IMR-90 (cell line): ENCODE measurements at regions not wholly inside any gene's neighbourhood (a gene's known extent, or its start where the extent isn't known, plus 50 kb on each side); places are given as distances from the start of the nearest gene placed in this dataset.
"Not testable (repeated sequence)": the region's sequence is repeated elsewhere in the genome, so short reads cannot be mapped to it uniquely, and the experiment has no call there.

Source experiments
- ATAC-seq: fragments of 200-7000 bp; cut with Tn5 transposase; 2 replicates; pipeline ENCODE4 v1.9.1; 2020; ENCODE audit warnings: low read depth, mild to moderate bottlenecking, moderate library complexity
- BruUV-seq: library from RNA; stranded (reverse); fragments of 400-500 nt; replicated peaks from 2 replicates; lab custom pipeline; 2021; lab: Mats Ljungman, UMichigan
- CTCF ChIA-PET: fragments of 300-600 bp; formaldehyde crosslinking; extraction: SDS; loops from one replicate; lab custom pipeline; 2021; ENCODE audit warnings: antibody characterized with exemption; lab: Yijun Ruan, JAX
- POLR2A ChIA-PET: fragments of 300-600 bp; sonication (Branson Sonifier 250); formaldehyde crosslinking; loops from one replicate; lab custom pipeline; 2022; ENCODE audit warnings: antibody characterized with exemption; ENCODE audit not compliant: unreplicated experiment; lab: Charles Lee
- DNase-seq: peaks from one replicate; pipeline ENCODE4 v3.0.0; 2013
- H2AFZ ChIP-seq: replicated peaks from 2 replicates; pipeline ENCODE3; 2013; ENCODE audit warnings: low read length, mild to moderate bottlenecking; ENCODE audit not compliant: poor library complexity
- H2AK5ac ChIP-seq: 2 replicates; pipeline ENCODE4 v1.6.1; 2013; ENCODE audit warnings: low read depth, low read length, inconsistent platforms
- H2AK9ac ChIP-seq: replicated peaks from 2 replicates; pipeline ENCODE3; 2013; ENCODE audit warnings: mild to moderate bottlenecking, low read depth, low read length, moderate library complexity; ENCODE audit not compliant: poor library complexity
- H2BK120ac ChIP-seq: 2 replicates; pipeline ENCODE4 v1.6.1; 2013; ENCODE audit warnings: low read depth, low read length, inconsistent platforms
- H2BK15ac ChIP-seq: 3 replicates; pipeline ENCODE4 v1.6.1; 2013; ENCODE audit warnings: low read depth, low read length, inconsistent platforms
- H2BK20ac ChIP-seq: 2 replicates; pipeline ENCODE4 v1.6.1; 2013; ENCODE audit warnings: low read depth, mild to moderate bottlenecking, inconsistent platforms, low read length, moderate library complexity
- H2BK5ac ChIP-seq: 2 replicates; pipeline ENCODE4 v1.6.1; 2013; ENCODE audit warnings: mild to moderate bottlenecking, low read depth, low read length, inconsistent platforms; ENCODE audit not compliant: poor library complexity, severe bottlenecking
- H3K14ac ChIP-seq: replicated peaks from 2 replicates; pipeline ENCODE4 v1.6.1; 2013; ENCODE audit warnings: low read depth, low read length, inconsistent platforms
- H3K18ac ChIP-seq: 2 replicates; pipeline ENCODE4 v1.6.1; 2013; ENCODE audit warnings: low read depth, low read length, control low read depth
- H3K23ac ChIP-seq: 2 replicates; pipeline ENCODE4 v1.6.1; 2013; ENCODE audit warnings: low read depth, low read length, inconsistent platforms
- H3K27ac ChIP-seq: 2 replicates; pipeline ENCODE4 v1.5.1; 2013; ENCODE audit warnings: mild to moderate bottlenecking, control low read depth, low read length; ENCODE audit not compliant: insufficient read depth
- H3K27me3 ChIP-seq: 2 replicates; pipeline ENCODE4 v1.6.1; 2013; ENCODE audit warnings: low read length; ENCODE audit not compliant: control insufficient read depth, insufficient read depth
- H3K36me3 ChIP-seq: 2 replicates; pipeline ENCODE4 v1.6.1; 2013; ENCODE audit warnings: low read length, mixed read lengths; ENCODE audit not compliant: control insufficient read depth, insufficient read depth
- H3K4ac ChIP-seq: 2 replicates; pipeline ENCODE4 v1.6.1; 2013; ENCODE audit warnings: low read depth, low read length, inconsistent platforms
- H3K4me1 ChIP-seq: 2 replicates; pipeline ENCODE4 v1.6.1; 2013; ENCODE audit warnings: low read length, mixed read lengths; ENCODE audit not compliant: control insufficient read depth, insufficient read depth
- H3K4me2 ChIP-seq: 2 replicates; pipeline ENCODE4 v1.6.1; 2013; ENCODE audit warnings: low read depth, mild to moderate bottlenecking, control low read depth, low read length, moderate library complexity
- H3K4me3 ChIP-seq: 2 replicates; pipeline ENCODE4 v1.5.1; 2013; ENCODE audit warnings: low read depth, mild to moderate bottlenecking, control low read depth, low read length, moderate library complexity; ENCODE audit not compliant: insufficient read depth
- H3K56ac ChIP-seq: 2 replicates; pipeline ENCODE4 v1.6.1; 2013; ENCODE audit warnings: low read length, inconsistent platforms; ENCODE audit not compliant: insufficient read depth; ENCODE audit errors: extremely low read depth
- H3K79me1 ChIP-seq, 2 experiments: 2 replicates each; pipeline ENCODE4 v1.6.1; 2013; ENCODE audit warnings: low read length in 2 of 2, inconsistent platforms in 1 of 2, low read depth in 1 of 2
- H3K9ac ChIP-seq: 2 replicates; pipeline ENCODE4 v1.6.1; 2013; ENCODE audit warnings: low read depth, low read length, control low read depth
- H3K9me1 ChIP-seq: 2 replicates; pipeline ENCODE4 v1.6.1; 2013; ENCODE audit warnings: low read length, inconsistent platforms; ENCODE audit not compliant: insufficient read depth
- H3K9me3 ChIP-seq: 2 replicates; pipeline ENCODE4 v1.6.1; 2013; ENCODE audit warnings: low read length; ENCODE audit not compliant: control insufficient read depth, insufficient read depth
- H4K20me1 ChIP-seq: 2 replicates; pipeline ENCODE4 v1.6.1; 2013; ENCODE audit warnings: low read length, inconsistent platforms; ENCODE audit not compliant: insufficient read depth
- H4K5ac ChIP-seq: 2 replicates; pipeline ENCODE4 v1.6.1; 2013; ENCODE audit warnings: mild to moderate bottlenecking, low read depth, low read length, control low read depth
- H4K8ac ChIP-seq, 2 experiments: 2 replicates each; pipeline ENCODE4 v1.6.1; 2013; ENCODE audit warnings: low read depth in 2 of 2, low read length in 2 of 2, control low read depth in 1 of 2, inconsistent platforms in 1 of 2
- H4K91ac ChIP-seq: 2 replicates; pipeline ENCODE4 v1.6.1; 2013; ENCODE audit warnings: low read depth, low read length, inconsistent platforms; ENCODE audit not compliant: insufficient read depth
- WGBS, 2 experiments: methylation state at CpG; one replicate each; pipeline versions ENCODE4 v1.1.5 to v1.1.7; 2013; ENCODE audit warnings: missing lambda C conversion rate in 2 of 2; ENCODE audit not compliant: insufficient read length in 1 of 2; ENCODE audit errors: extremely low coverage in 2 of 2; 5-methylcytosine and 5-hydroxymethylcytosine counted together
- dilution Hi-C: fragments of 300-500 bp; cut with HindIII; formaldehyde crosslinking; loops from one replicate; pipeline ENCODE4 v1.14.3; 2018; ENCODE audit warnings: low sequenced_read_pairs; ENCODE audit not compliant: unreplicated experiment
- in situ Hi-C: fragments of 300-500 bp; cut with MboI; formaldehyde crosslinking; loops from 3 replicates; pipeline ENCODE4 v1.14.3; 2019; ENCODE audit warnings: low sequenced_read_pairs, inconsistent platforms, mixed read lengths
- intact Hi-C: fragments of 100-400 bp; cut with micrococcal nuclease; formaldehyde crosslinking; loops from 2 replicates; pipeline ENCODE4 v1.10.0; 2022

GRCh38 chr17:20867436-20867937, 175.3 kb downstream of the USP22 start:
- H2AFZ ChIP-seq, CTCF ChIA-PET, H2BK15ac ChIP-seq, H3K18ac ChIP-seq, H3K9ac ChIP-seq, H2BK120ac ChIP-seq, POLR2A ChIA-PET, BruUV-seq, H4K8ac ChIP-seq, H3K4me3 ChIP-seq, DNase-seq, H3K36me3 ChIP-seq, H4K5ac ChIP-seq, H2BK5ac ChIP-seq, H3K23ac ChIP-seq, H2BK20ac ChIP-seq, H3K4ac ChIP-seq, H3K79me1 ChIP-seq, ATAC-seq, H2AK9ac ChIP-seq, H2AK5ac ChIP-seq, intact Hi-C loops, H4K91ac ChIP-seq, H3K14ac ChIP-seq, H3K27ac ChIP-seq, H3K9me1 ChIP-seq, in situ Hi-C loops, dilution Hi-C loops, H4K20me1 ChIP-seq, H3K4me1 ChIP-seq, H3K27me3 ChIP-seq, H3K9me3 ChIP-seq, H3K4me2 ChIP-seq, H3K56ac ChIP-seq: not testable (repeated sequence)
- 33% methylated on average over 1 of the region's 6 CpGs; no CpG with 5 or more reads in 1 of the 2 experiments for WGBS, 2 experiments

DNA sequence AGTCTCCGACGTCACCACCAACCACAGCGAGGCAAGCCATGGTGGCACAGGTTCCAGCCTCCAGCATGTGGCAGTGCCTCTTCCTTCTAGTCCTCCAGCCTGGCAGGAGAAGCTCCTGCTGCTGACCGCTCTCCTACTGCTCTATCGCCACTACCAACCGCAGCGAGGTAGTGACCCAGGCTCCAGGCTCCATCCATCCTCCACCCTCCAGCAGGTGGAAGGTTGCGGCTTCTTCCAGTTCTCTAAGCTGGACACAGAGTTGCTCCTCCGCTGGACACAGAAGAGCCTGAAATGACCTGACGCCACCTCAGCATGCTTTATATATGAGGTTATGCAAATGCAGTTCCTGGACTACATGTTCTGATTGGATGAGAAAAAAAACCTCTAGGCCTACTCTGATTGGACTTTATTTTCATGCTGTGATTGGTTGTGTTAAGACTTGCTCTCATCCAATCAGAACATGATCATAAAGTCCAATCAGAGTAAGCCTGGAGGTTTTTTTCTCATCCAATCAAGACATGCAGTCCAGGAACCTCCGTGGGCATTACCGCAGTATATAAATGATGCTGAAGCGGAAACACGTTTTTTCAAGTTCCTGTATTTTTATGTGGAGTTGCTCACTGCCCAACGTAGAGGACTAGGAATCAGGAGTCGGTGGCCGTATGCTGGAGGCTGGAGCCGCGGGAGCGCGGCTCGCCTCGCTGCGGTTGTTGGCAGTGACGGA, 174.7 kb downstream of the USP22 start:
- DNase-seq, H3K56ac ChIP-seq, ATAC-seq, H3K4me2 ChIP-seq, H3K9me1 ChIP-seq, dilution Hi-C loops, H3K23ac ChIP-seq, H2BK20ac ChIP-seq, POLR2A ChIA-PET, H4K5ac ChIP-seq, in situ Hi-C loops, H4K91ac ChIP-seq, H2BK5ac ChIP-seq, H3K14ac ChIP-seq, H3K4ac ChIP-seq, CTCF ChIA-PET, H2BK120ac ChIP-seq, H2BK15ac ChIP-seq, H2AK5ac ChIP-seq, H4K8ac ChIP-seq, H3K4me3 ChIP-seq, H3K4me1 ChIP-seq, H2AFZ ChIP-seq, H4K20me1 ChIP-seq, intact Hi-C loops, H2AK9ac ChIP-seq, BruUV-seq, H3K18ac ChIP-seq, H3K9me3 ChIP-seq, H3K27me3 ChIP-seq, H3K79me1 ChIP-seq, H3K36me3 ChIP-seq, H3K27ac ChIP-seq, H3K9ac ChIP-seq: not testable (repeated sequence)
- 87% methylated on average over 8 of the region's 25 CpGs; no CpG with 5 or more reads in 1 of the 2 experiments for WGBS, 2 experiments
